Activated CD8-positive, alpha-beta memory T cell treated with anti-CD3 and anti-CD28 coated beads for 24 hours (primary cell): ENCODE measurements at regions not wholly inside any gene's neighbourhood (a gene's known extent, or its start where the extent isn't known, plus 50 kb on each side); places are given as distances from the start of the nearest gene placed in this dataset.
"Not testable (repeated sequence)": the region's sequence is repeated elsewhere in the genome, so short reads cannot be mapped to it uniquely, and the experiment has no call there.

Experiments used
- DNase-seq: peaks from one replicate; pipeline ENCODE4 v3.0.0-alpha.2; 2020

DNA sequence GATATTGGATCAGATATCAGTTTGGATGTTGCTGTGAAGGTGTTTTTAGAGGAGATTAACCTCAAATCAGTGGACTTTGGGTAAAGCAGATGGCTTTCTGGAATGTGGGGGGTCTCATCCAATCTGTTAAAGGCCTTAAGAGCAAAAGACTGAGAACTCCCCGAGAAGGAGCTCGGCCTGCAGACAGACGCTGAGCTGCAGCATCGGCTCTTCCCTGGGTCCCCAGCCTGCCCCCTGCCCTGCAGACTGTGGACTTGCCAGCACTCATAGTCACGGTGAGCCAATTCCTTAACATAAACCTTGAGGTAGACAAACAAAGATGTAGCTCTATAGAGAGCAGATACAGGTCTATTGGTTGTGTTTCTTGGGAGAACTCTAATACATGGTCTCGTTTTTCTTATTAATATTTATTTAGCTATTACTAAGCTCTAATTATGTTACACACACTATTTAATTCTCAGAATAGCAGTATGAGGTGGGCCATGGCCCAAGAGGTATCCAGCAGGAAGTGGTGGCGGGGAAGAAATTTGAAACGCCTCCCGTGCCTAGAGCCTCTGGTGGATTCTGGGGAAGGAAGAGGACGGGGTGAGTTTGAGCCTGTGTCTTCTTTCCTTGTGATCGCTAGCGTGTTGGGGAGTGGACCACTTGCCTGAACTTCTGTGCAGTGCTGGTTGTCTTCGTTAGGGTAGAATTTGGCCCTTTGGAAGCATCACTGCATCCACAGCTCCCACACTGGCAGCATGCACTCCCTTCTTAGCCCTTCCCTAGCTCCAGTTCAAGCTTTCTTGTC is 305.3 kb downstream of the TEX29 start:
- DNase-seq, result no peak

DNA sequence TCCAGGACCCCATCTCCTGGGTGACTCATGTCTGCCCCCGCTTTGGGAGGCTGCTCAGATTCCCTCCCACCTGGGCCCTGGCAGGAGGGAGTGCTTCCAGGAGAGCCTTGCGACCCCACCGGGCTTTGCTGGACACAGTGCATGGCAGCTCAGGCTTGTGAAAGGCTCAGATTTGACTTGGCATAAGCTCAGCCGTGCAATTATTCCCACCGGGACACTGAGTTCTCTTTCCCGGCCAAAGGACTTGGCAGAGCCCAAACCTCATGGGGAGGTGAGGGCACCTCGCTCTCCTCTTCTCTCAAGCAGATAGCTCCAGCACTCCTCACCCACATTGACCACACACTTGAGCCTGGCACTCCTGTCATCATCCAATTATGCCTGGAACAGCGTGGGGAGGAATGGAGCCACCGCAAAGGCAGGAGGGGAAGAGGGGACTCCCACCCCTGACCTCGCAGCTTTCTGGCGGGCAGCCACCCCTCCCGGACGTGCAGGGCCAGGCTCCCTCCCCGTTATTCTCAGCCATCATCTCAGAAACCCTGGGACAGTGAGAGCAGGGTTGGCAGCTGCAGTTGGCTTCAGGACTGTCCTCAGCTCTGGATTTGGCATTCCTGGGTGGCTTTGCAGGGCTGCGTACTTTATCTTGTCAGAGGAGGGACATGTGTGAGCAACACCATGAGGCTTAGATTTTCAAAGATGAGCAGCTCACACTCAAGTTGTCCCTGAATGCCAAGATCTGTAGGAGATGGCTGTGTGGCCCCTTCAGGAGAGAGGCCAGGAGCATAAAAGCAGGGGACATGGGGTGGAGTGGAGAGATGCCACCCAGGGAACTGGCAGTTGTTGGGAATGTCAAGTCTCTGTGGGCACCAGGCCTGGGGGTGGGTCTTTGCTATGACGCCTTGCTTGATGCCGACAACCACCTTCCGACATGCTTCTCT is 306.2 kb downstream of the TEX29 start:
- no peak for DNase-seq

DNA sequence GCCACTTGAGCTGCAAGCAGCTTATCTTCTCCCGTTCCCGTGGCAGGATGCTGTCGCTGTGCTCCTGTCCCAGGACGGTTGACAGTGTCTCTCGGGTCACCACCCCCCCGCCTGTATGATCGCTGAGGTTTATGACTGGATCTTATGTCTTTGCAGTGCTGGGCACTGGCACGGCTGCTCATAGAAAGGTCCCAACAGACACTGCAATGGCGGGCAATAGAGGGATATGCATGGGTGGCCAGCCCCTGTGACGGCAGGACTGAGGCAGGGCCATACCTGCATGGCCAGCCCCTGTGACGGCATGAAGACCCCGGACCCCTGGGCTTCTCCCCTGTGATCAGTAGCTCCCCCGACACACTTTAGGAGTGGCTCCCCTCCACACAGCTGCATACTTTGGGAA is 307.2 kb downstream of the TEX29 start:
- DNase-seq, result no peak

DNA sequence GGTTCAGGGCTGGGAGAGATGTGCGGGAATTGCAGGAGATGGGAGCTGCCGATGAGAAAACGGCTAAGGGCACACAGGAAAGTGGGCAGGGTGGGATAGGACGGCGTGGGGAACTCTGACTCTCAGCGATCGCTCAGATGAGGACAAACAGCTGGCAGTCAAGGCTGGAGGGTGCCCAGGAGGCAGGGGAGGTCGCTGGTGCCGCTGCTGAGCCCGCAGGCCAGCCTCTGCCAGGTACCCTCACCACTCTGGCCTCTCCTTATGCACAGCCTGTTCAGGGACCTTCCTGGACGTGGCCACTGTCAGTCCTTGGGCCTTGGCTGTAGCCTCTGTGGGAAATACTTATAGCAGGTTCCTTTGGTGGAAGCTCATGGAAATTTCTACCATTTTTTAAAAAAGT is 308.6 kb downstream of the TEX29 start:
- no peak for DNase-seq

DNA sequence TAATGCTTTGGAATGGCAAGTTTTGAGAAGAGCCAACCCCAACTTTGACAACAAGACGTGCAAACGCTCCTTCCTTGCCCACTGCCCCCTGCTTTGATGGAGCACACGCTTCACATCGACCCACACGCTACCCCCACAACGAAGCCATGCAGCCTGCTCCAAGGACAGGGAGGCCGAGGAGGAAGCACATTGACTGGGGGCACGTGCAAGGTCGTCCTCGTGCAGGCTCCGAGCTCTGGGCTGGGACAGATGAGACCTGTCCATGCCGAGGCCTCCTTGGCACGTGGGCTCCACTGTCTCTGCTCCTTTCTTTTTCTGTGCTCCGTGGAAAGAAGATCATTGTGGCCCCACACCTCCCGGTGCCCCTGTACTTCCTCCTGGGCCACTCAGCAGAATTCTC is 309.0 kb downstream of the TEX29 start:
- DNase-seq, result no peak

DNA sequence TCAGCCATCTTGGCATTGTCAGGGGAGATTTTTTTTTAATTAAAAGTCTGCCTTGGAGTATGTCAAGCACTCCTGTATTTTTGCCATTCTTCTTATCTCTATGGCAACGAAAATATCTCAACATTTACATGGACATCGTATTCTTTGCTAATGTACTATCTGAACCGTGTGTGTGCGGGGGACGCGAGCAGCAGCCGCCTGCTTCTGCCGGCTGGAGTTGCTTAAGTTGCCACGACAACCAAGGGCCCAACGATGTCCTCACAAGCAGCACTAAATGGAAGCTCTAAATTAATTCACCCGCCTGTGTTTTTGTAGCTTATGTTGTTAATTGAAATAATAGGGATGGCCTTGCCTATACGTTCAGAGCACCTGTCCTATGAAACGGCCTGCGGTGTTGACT is 309.5 kb downstream of the TEX29 start:
- DNase-seq, result no peak

DNA sequence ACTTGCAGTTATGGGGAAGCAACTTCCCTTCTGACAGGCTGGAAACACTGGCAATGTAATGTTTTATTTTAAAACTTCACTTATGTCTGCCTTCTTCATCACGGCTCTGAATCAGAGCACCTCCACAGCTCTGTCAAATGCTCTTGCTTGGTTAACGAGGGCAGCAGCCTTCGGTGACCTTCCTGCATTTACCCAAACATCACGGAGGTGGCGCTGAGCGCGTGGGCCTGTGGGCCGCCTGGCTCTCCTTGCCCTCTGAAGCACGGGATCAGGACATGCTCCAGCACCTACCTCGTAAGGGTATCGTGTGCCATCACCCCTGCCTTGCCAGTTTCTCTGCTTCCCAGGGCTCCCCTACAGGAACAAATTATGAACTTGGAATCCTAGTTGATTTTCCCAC is 310.0 kb downstream of the TEX29 start:
- DNase-seq, result no peak

DNA sequence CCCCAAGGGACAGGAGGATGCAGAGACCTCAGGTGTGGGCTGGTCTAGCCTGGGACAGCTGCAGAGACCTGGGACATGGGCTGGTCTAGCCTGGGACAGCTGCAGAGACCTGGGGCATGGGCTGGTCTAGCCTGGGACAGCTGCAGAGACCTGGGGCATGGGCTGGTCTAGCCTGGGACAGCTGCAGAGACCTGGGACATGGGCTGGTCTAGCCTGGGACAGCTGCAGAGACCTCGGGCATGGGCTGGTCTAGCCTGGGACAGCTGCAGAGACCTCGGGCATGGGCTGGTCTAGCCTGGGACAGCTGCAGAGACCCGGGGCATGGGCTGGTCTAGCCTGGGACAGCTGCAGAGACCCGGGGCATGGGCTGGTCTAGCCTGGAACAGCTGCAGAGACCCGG is 310.8 kb downstream of the TEX29 start:
- DNase-seq, result not testable (repeated sequence)

DNA sequence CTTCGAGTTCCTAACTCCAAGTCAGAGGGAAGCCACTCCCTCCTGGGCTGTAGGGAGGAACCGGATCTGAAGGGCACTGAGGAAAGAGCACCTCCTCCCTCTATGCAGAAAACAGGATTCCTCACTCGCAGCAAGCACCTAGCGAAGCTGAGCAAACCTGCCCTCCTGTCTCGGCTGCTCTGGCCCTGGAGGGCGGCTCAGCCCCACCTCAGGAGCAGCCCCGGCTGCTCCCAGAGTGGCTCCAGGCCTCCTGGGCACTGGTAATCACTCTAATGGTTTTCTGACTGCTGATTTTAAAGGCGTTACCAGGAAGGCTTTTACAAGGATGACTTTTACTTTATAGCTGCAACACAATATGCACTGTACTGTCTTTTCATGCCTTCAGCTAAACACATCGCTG is 312.5 kb downstream of the TEX29 start:
- DNase-seq, result no peak

DNA sequence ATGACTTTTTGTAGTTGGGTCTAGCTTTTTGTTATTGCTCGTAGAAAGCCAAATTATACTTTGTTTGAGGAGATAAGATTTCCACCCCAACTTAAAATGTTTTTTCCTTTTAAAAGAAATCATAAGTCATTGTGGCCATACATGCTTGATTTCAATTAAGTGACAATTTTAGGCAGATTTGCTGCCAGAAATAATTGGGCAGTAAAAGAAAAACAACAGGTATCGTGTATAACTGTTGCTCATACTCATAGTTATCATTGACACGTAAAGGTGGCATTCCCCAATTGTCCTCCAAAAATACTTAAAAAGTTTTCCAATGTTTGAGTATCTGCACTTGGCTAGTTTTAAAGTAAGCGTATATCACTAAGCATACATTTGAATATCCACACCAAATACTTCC is 313.0 kb downstream of the TEX29 start:
- no peak for DNase-seq

DNA sequence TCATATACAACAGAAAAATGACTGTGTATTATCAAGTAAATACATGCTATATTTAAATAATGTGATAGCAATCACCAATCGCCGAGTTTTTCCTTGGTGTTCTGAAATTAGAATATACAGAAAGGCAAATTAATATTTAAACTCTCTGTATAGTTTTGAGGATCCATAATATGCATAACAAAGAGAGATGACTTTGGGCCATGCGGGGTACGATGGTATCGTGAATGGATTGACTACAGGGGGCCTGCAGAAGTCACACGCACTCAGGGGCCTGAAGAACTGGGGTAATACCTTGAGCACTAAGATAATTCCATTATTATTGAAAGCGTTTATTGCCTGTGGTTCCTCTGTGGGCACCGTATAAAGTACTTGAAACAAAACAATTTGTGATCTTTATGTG is 314.0 kb downstream of the TEX29 start:
- no peak for DNase-seq

DNA sequence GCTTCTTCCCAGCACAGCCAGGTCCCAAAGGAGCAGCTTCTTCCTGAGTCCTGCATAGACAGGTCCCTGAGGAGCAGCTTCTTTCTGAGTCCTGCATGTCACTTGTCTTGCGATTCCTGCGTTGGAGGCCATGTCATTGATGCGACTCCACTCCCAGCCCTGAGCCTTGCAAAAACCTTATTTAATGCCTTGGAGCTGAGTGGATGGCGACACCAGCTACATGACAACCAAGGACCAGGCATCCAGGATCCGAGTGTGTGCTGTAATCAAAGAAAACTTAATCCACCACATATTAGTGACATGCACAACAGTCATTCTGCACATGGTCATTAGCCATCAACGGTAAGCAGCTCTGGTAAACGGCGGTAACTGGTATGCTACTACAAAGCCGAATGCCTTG is 315.8 kb downstream of the TEX29 start:
- DNase-seq, result no peak

DNA sequence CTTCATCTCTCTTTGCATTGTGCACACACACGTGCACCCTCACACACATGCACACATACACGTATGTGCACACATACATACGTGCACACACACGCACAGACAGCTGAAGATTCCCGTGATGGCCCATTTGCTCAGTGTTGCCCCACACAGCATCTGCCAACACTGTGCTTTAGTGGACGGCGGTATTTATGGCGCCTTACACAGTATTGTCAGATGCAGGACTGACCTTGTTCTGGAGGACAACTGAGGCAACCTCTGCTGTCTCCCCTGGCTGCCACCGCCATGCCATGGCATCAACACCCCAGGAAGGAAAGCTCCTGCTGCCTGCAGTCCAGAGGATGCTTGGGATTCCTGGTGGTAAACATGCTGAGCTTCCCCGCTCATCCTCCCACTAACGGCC is 316.4 kb downstream of the TEX29 start:
- DNase-seq, result no peak

DNA sequence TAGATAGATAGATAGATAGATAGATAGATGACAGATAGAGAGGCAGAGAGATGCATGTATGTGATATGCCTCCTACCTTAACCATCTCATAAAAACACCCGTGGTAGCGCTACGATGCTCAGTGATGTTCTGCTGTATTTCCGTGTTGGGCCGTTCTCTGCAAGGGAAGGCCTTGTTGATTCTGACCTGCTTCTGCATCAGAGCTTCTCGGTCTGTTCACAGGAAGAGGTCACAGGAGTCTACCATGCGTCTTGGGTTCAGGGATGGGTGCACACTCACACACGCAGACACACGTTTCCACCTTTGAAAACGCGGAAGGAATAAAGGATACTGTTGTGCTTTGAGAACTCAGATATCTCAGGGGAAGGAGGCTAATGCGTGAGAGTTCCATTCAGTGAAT is 316.9 kb downstream of the TEX29 start:
- no peak for DNase-seq

DNA sequence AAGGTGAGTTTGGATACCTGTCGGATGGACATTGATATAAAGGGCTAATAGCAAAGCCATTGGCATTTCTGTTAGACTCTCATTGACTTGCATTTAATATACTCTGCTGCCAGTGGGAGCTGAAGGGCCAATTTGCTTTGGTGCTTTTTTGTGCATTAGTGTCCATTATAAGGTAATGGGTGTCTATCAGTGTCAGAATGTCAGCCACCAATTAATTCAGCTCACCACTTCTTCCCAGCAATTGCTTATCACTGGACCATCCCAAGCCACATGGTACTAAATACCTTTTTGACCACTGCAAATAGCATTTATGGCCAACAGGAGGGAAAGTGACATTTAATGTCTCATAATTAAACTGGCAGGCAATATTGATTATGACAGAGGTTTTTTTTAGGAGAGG is 317.8 kb downstream of the TEX29 start:
- no peak for DNase-seq

DNA sequence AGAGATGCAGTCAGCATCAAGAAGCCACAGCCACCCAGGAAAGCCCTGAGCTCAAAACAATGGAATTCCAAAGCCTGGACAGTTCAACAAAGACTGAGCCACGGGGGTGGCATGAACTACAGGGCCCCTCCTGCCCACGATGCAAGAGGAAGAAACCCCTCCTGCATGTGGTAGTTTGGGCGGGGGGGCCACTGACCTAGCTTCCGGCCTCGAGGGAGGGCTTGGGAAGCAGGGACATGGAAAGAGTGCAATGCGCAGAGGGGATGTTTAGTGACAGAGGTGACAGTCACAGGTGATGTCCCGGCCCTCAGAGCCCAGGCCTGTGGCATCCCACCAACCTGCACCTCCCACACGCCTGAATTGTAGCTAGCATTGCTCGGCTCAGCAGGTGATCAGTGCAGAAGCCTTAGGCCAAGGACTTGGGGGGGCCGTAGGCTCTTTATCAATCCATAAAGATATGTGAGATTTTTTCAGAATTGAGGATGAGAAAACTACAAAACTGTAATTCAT is 318.8 kb downstream of the TEX29 start:
- no peak for DNase-seq

DNA sequence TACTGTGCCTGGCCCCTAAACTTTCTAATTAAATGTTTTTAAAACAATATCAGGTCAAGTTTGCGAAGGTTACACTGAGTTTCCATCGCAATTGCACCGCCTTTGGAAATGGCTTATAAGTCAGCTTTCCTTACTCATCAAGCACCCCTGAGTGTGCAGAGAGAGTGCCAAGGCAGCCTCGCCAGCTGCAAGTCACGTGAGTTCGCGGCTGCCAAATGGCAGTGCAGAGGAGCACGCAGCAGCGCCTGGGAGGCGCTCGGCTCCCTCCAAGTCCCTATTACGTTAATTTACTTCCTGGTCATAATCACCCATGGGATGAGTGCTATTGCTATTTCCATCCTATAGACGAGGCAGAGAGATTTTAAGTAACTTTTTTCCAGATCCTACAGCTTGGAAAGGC is 319.6 kb downstream of the TEX29 start:
- DNase-seq, result no peak

DNA sequence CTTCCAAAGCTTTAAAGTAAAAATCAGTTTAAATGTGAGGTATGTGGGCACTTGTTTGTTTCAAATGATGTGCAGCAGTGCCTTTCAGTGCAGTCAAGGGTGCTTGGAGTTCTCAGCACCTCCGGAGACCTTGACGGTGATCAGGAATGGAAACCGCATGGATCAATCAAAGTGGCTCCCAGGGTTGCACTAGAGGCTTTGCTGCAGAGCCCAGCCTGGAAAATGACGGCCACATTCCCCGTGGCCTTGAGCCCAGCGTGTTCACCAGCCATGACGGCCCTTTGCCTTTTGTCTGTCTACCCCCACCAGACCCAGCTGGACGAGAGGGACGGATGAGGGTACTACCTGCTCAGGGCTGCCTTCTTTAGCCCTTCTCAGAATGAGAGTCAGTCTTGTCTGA is 320.0 kb downstream of the TEX29 start:
- DNase-seq, result no peak

DNA sequence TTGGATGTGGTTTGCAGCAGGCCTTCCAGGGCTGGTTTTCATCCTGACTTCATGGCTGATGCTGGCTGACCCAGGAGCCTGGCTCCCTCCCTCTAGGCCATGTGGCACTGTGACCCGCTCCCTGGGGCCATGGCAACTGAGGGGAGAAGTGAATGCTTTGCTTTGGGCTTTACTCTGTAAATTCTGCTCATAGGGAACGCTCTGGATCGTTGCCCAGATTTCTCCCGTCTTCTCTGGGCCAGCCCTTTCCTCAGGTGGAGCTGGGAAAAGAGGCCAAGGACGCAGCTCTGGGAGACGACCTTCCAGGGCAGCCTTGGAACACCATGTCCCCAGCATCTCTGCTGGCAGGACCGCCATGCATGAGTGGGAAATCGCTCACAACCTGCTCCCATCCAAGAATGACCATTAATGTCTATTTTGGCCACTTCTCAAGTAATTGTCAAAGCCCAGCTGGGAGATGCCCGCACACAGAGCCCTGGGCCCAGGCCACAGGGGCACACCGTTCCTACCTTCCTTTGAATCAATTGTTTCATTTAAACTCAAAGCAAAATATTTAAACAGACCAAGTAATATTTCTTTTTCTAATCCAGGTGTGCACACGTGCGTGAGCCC is 321.8 kb downstream of the TEX29 start:
- no peak for DNase-seq

DNA sequence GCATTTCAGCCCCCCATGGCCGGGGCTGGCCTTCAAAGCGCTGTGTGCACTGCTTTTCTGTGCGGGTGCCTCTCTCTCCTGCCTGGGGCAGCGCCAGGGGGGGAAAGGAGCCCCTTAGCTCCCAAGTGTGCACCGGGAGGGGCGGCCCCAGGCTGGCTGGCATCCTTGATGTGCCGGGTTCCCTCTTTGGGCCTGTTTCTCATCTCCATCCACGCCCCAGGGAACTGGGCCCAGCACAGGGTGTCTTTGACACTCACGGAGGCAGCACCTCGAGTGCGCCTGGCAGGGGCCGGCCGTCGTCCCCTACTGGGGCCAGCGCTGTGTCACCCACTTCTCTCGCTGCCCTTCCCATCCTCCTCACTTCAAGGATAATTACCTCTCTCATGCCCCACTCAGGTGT is 324.3 kb downstream of the TEX29 start:
- DNase-seq, result no peak

DNA sequence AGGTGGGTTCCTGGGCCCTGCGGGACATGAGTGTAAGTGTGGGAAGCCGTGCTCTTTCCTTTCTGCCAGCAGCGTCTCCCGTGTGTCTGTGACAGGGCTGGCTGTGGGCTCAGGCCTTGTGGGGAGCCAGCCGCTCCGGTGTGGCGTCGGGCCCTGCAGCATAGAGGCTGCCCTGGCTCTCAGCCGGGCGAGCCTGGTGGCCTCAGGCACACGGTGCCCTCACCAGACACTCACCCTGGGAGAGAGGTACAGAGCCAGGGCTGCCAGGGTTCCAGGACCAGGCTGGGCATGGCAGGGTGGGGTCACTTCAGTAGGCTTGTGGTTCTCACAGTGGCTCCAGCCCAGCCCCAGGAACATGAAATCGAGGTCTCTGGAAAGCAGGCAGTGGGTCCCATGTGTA is 324.8 kb downstream of the TEX29 start:
- DNase-seq, result no peak

DNA sequence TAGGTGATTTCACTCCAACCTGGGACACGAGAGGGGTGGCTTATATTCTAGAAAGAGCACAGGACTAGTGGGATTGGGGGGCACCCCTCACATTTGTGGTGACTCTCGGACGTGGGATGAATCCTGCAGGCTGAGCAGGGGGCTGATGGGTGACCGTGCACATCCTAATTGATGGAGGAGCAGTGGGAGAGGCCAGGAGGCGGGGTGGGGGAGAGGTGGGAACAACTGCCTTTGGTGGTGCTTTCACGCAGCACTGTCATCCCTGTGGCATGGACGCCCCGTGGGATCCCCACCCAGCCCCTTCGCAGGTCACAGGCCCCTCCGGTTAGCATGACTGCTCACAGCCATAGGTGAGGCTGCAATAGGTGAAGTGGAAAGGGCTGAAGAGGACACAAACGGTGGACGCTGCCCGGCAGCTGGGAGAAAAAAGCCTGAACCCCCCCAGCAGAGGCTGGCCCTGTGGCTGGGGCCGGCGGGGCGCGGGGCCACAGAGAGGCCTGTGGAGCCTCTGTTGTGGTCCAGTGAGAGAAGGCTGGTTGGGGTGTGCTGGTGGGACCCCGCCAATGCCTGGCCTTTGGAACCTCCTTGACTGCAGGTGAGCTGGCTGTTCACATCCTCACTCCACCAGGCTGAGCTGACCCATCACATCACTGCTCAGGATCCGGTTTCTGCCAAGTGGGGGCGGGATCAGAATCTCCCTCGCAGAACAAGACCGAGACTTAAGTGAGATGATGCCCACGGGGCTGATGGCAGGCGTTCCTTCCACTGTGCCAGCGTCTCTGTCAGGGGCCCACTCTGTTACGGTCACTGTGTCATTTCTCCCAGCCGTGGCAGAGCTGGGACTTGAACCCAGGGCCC is 325.4 kb downstream of the TEX29 start:
- no peak for DNase-seq

DNA sequence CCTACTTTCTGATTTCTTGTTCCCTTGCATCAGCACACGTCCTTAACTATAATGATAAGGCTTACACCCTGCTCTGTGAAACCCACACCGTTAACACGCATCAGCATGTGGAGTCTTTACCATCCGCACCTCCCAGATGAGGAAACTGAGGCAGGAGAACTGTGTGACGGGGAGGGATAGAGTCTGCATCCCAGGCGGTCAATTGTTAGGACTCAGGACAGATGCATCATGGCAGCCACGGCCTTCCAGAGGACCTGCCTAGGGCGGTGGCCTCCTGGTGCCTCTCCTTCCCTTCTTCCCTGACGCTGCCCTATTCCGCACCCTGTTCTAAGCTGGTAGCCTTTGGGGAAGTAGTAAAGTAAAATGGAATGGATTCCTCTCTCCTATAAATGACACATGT is 326.0 kb downstream of the TEX29 start:
- no peak for DNase-seq
